GM21381 (cell line): ENCODE measurements at regions not wholly inside any gene's neighbourhood (a gene's known extent, or its start where the extent isn't known, plus 50 kb on each side); places are given as distances from the start of the nearest gene placed in this dataset.

ENCODE experiments used
- ATAC-seq: cut with Tn5 transposase; IDR thresholded peaks from one replicate; pipeline ENCODE4 v1.9.1; 2021; ENCODE audit warnings: mild to moderate bottlenecking, moderate library complexity; ENCODE audit not compliant: unreplicated experiment

DNA sequence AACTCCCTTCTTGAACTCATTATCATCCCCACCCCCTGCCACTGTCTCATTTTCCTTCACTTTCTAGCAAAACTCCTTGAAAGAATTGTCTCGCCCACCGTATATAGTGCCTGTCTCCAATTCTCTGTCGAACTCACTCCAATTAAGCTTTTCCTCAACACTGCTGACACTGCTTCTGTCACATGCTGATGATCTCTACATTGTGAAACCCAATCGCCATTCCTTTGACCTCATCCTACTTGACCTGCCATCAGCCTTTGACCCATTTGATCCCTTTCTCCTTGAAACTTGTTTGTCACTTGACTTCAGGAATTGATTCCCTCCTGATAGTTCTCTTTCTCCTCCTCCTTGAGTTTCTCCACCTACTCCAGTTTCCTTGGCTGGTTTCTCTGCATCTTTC lies 54.8 kb downstream of the CCDC71L start:
- ATAC-seq: no peak

- no peak for ATAC-seq
Observed at GRCh38 chr7:106604971-106605370, 56.0 kb downstream of the CCDC71L start.

DNA sequence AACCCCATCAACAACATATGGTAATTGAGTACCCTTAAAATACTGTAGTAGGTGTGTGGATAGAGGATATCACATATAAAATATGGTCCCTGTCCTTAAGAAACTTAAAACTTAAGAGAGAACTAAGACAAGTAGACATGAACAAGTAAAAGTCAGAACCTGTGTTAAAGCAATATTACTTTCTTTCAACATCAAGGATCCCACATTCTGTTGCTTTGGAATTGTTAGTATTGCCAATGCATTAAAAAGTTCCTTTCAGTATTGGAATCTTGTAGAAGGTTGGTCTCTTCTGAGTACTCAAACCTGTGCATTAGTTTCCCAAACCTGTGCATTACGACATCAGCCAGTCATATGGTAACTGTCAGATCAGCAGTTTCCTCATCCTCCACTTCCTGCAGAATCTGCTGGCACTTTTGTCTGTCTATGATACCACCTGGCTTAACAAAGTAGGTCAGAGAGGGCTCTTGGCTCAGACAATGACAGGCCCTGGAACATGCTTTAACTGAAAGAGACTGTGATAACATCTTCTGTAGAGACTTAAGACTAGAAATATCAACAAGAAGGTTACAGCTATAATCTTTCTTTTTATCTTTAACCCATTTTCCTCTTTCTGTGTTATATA lies 56.5 kb downstream of the CCDC71L start:
- no peak for ATAC-seq

GRCh38 chr7:106603346-106603745 lies 57.6 kb downstream of the CCDC71L start:
- ATAC-seq: no peak

DNA sequence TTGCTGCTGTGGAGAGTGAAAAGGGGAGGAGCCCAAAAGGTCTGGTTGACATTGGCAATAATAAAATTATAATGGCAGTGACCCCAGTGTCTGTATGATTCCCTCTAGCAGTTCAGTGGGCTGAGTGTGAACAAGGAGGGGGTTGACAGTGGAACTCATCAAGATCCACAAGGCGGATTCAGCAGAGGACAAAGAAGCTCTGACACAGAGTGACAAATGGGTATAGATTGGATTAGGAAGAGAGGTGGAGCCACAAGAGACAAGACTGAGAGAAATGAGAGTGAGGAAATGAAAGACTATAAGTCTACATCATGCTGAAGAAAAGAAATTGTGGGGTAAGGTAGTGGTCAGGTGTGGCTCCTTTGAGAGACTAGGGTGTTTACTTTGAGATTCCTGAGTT lies 58.9 kb downstream of the CCDC71L start:
- no peak for ATAC-seq

- no peak for ATAC-seq
Observed at GRCh38 chr7:106600569-106601373, 60.2 kb downstream of the CCDC71L start.

DNA sequence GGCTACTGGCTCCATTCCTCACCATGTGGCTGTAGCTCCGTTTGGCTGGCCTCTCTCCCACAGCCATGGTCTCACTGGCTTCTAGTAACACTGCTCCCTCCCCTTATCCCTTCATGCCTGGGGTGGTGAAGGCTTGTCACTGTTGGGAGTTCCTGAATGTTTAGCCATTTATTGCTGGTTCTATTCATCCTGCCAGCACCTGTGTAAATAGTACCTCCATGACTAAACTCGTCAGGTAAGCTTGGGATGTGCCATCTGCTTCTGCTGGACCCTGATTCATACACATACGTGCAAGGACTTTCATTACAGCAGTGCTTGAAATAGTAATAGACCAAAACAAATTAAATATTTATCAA lies 61.6 kb downstream of the CCDC71L start:
- no peak for ATAC-seq

- peak; percentile 99 for ATAC-seq
Observed at GRCh38 chr7:106598663-106599342, 62.2 kb downstream of the CCDC71L start.

DNA sequence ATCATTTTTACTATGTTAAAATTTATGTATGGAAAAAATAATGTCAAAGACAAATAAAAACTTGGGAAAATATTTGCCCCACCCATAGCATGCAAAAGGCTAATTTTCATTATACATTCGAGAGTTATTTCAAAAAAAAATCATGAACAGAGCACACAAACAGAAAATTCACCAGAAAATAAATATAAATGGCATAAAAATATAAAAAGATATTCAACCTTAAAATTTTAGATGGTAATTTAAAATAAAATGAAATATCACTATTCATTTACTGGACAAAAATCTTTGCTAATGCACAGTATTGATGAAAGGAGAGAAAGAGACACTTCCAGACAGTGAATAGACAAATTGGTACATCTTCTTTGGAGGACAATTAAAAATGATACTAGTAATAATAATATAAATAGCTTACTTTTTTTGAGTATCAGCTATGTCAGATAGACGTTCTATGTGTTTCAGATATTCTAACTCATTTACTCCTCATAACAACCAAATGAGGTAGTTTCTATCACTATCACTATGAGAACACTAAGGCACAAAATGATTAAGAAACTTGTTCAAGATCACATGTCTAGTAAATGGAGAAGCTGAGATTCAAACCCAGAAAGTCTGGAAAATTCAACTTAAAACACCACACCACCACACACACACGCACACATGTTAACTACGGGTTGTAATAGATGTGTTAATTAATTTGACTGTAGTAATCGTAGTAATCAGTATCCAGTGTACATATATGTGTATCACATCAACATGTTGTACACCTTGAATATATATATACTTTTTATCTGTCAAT lies 63.0 kb downstream of the CCDC71L start:
- ATAC-seq: no peak

GRCh38 chr7:106597014-106597413 lies 63.9 kb downstream of the CCDC71L start:
- ATAC-seq: no peak

DNA sequence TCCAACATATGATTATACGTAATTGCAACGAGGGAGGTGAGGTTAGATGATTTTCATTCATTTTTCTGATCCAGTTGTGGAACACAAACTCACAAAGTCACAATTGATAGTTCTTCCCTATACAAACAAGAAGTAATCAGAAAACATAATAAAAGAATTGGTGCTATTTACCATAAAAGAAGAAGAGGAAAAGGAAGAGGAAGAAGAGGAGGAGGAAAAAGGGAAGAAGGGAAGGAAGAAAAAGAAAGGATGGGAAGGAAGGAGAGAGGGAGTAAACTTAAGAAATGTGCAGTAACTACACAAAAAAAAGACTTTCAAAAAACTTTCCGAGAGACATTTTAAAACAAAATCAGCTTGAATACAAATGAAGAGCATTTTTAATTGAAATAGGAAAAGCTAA lies 65.0 kb downstream of the CCDC71L start:
- ATAC-seq: no peak

DNA sequence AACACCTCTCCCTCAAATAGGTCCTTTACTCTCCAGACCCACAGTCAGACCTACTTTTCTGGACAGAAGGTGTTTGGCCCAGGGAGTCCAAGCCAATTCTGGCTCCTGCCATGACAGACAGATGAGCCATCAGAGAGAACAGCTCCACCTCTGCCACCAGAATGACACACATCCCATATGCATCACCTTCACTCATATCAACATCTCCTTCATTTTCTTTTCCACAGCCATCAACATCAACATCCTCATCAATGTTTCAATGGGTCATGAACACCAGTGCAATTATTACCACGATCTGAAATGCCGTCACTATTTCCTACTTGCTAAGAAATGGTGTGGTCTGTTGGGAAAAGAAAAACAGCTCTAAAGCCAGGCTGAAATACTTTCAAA lies 67.9 kb downstream of the CCDC71L start:
- ATAC-seq: no peak

DNA sequence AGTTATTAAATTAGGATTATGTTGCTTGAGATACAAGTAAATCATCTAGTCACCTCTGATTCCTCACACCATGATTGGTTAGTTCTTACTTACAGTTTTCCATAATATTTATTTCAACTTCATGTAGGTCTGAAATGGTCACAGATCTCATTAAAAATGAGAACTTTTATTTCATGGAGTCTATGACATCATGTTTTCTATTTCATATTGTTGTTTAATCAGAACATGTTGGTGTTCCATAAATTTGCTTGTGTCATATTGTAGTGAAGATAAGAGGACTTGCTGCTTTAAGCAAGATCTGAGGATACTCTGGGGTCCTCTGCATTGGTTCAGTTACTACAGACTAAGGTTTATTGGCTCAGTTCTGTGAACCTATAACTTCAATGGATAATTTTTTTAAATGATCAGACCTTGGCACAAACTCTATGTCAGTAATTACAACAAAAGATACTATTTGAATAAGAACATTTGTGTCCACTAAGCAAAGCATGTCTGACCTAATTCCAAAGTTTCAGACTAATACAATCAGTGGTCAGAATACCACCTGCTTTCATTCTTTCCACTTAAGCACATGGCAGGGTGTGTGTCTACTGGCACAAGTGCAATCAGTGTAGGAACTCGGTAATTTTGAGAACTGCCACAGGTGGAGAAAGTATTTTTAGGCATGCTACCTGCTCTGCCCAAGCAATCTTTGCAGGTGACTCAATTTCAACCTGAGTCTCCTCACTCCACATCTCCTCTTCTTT lies 68.5 kb downstream of the CCDC71L start:
- no peak for ATAC-seq

DNA sequence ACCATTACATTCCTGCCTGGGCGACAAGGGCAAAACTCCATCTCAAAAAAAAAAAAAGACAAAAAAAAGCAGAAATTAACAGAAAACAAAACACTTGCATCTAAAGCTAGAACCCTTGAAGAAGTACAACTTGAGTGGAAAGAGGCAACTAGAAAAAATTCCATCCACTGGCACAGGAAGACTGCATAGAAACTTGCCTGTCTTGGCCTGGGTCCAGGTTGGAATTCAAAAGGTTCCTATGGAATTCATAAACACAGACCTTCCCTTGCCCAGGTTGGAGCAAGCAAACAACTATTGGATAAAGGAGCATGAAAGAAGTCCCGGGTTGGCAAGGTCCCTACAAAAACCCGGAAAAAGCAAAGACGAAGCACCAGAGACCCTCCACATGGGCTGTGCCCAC lies 69.8 kb downstream of the CCDC71L start:
- ATAC-seq: no peak

DNA sequence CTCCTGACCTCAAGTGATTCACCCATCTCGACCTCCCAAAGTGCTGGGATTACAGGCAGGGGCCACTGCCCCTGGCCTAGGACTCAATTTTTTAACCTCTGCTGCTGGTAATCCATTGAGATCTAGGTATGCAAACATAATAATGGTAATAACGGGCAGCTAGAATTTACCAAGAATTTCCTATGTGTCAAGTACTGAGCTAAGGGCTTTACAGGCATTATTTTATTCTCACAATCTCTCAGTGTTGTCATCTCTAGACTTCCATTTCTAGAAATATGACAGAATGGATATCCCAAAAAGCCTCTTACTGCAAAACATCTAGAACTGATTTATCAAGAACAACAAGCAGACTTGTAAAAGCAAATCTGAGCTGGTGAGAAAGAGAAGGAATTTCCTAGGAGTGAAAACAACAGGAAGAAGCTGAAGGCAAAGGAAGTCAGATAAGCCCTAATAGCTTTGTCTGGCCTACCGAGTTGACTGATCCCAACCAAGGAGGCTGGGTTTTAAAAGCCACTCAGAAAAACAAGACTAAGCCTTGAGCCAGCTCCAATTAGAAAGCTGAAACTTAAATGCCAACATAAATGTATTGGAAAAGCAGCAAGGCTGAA lies 70.6 kb downstream of the CCDC71L start:
- no peak for ATAC-seq

DNA sequence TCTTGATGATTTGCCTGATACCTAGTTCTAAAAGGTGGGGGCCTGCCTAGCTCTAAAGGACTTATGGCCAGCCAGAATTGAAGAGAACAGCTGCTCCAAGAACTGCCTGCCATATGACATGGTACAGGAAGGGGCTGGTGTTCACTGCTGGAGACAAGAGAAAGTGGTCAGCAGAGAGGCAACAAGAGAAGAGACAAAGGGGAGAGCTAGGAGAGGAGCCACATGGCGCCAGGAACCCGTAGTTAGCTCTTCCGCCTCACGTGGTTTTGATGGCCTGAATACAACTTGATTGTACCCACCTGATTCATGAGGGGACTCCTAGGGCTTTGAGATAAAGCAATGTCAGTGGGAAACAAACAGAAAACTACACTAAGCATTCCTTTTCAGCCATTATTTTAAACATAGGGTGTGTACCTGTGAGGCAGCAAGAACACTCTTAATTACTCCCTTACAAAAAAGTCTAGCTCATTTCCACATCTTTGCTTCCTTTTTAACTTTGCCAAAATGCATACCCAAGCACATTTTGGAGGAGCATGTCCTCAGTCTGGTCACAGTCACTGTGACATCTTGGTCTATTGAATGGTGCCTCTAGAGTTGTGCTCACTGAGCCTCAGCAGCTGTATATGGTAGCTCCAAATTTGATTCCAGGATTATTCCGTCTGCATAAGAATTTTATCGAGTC lies 71.6 kb downstream of the CCDC71L start:
- ATAC-seq: no peak

DNA sequence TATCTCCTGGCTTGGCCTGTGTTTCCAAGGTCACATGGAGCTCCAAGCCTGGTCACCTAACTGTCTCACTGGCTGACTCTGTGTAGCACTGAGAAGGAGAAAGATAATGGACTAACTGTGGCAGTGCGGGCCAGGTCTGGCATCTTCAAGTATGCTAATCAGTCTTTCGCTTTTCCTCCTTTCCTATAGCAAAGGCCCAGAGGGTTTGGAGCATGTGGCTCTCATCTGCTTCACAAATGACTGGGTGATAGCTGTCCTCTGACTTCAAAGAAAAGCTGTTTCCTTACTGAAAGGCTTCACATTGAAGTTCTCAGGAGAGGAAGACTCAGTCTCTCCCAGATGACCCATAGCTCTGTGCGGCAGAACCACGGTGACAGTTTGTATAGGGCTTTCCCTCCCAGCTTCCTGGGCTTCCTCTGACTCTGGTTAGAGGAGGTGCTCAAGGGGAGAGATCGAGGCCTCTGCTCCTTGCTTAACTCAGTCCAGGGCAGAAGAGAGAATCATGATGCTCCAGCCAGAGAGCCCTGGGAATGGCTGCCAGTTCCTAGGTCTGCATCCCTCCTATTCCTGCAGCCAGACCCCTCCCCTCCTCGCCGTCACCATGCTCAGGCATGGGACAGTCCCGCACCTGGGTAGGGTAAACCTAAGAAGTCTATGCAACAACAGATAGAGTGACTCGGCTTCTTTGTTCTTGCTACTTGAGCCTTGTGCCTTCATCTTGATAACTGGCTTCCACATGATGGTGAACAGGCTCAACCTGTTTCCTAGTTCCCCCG lies 72.3 kb downstream of the CCDC71L start:
- no peak for ATAC-seq

GRCh38 chr7:106584914-106585759 lies 75.8 kb downstream of the CCDC71L start:
- no peak for ATAC-seq
